Endothelial cell of umbilical vein (primary cell): ENCODE measurements at regions not wholly inside any gene's neighbourhood (a gene's known extent, or its start where the extent isn't known, plus 50 kb on each side); places are given as distances from the start of the nearest gene placed in this dataset.

ENCODE experiments used
- CTCF ChIP-seq, 2 donors: IDR thresholded peaks; 1 replicate in 1 of 2; 2 replicates in 1 of 2; pipeline ENCODE4 v1.5.1; 2011; ENCODE audit warnings: low read length in 2 of 2, mild to moderate bottlenecking in 2 of 2, moderate library complexity in 2 of 2, control low read depth in 1 of 2, inconsistent platforms in 1 of 2, low read depth in 1 of 2; ENCODE audit not compliant: insufficient read depth in 1 of 2; ENCODE audit errors: extremely low read depth in 1 of 2
- EZH2 ChIP-seq: IDR thresholded peaks from 2 replicates; pipeline ENCODE4 v1.6.1; 2012; ENCODE audit warnings: borderline replicate concordance, low read depth, mild to moderate bottlenecking, moderate library complexity, low read length, inconsistent platforms; ENCODE audit not compliant: severe bottlenecking
- FOS ChIP-seq: IDR thresholded peaks from 2 replicates; pipeline ENCODE4 v1.6.1; 2011; ENCODE audit warnings: mild to moderate bottlenecking, low read length, moderate library complexity, borderline replicate concordance; ENCODE audit not compliant: insufficient read depth
- GATA2 ChIP-seq: IDR thresholded peaks from 2 replicates; pipeline ENCODE4 v1.7.0; 2011; ENCODE audit warnings: low read depth, mild to moderate bottlenecking, moderate library complexity, mixed read lengths, low read length; ENCODE audit not compliant: insufficient read length, insufficient read depth
- JUN ChIP-seq: IDR thresholded peaks from 2 replicates; pipeline ENCODE4 v1.6.1; 2011; ENCODE audit warnings: borderline replicate concordance, low read depth; ENCODE audit not compliant: insufficient read length, insufficient read depth
- MAX ChIP-seq: IDR thresholded peaks from 2 replicates; pipeline ENCODE4 v1.6.1; 2011; ENCODE audit not compliant: insufficient read depth, insufficient read length
- MYC ChIP-seq: IDR thresholded peaks from one replicate; pipeline ENCODE4 v1.6.1; 2011; ENCODE audit warnings: mild to moderate bottlenecking, low read depth, low read length
- POLR2A ChIP-seq: IDR thresholded peaks from 2 replicates; pipeline ENCODE4 v1.6.1; 2012; ENCODE audit warnings: low read depth, mild to moderate bottlenecking, control low read depth, low read length
- POLR2AphosphoS5 ChIP-seq: IDR thresholded peaks from 2 replicates; pipeline ENCODE4 v1.6.1; 2012; ENCODE audit warnings: low read depth, mild to moderate bottlenecking, control low read depth, low read length, moderate library complexity; ENCODE audit not compliant: insufficient read depth

GRCh38 chr18:24674605-24675004 lies 214.2 kb downstream of the HRH4 start:
- TF ChIP-seq MAX, result no peak
- no peak for TF ChIP-seq CTCF (IDR thresholded peaks at IDR 0.05; ENCODE audit: extremely low read depth in 1 of 2, insufficient read depth in 1 of 2, low read depth in 1 of 2, low read length in 2 of 2)
- no peak for TF ChIP-seq POLR2A
- TF ChIP-seq EZH2, result no peak
- no peak for TF ChIP-seq POLR2AphosphoS5
- TF ChIP-seq MYC, result no peak
- no peak for TF ChIP-seq FOS
- TF ChIP-seq JUN, result no peak
- TF ChIP-seq GATA2, result no peak
